ENCODE measurements at regions not wholly inside any gene's neighbourhood (a gene's known extent, or its start where the extent isn't known, plus 50 kb on each side); places are given as distances from the start of the nearest gene placed in this dataset.

DNA sequence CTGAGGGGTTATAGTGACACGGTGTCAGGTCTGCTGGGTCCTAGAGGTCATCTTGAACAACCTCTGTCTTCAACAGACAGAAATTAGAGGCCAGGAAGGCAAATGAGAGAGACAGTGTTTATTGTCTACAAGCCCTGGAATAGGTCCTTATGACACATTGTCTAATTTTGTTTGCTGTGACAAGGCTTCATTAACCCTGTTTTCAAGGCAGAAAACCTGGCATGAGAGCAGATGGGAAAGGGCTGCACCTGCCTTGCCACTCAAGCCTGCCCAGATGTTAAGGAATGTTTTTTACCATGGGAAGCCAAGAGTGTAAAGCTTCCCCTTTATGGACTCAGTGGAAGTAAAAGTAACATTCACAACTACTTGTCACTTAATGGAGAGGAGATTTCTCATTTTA is 275.3 kb downstream of the KCNS3 start:
- FAIRE-seq = no peak
- no peak for DNase-seq (ENCODE audit: low spot score)

DNA sequence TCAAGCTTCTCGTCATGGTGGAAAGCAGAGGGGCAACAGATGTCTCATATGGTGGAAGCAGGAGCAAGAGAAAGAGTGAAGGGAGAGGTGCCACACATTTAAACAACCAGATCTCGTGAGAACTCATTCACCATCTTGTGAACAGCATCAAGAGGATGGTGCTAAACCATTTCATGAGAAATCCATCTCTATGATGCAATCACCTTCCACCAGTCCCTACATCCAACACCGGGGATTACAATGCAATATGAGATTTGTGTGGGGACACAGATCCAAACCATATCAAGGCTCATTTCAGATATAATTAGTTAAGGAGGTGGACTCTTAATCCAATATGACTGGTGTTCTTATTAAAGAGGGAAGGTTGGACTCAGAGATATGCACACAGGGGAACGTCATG is 272.8 kb downstream of the KCNS3 start:
- DNase-seq (ENCODE audit: low spot score) = no peak
- no peak for FAIRE-seq

DNA sequence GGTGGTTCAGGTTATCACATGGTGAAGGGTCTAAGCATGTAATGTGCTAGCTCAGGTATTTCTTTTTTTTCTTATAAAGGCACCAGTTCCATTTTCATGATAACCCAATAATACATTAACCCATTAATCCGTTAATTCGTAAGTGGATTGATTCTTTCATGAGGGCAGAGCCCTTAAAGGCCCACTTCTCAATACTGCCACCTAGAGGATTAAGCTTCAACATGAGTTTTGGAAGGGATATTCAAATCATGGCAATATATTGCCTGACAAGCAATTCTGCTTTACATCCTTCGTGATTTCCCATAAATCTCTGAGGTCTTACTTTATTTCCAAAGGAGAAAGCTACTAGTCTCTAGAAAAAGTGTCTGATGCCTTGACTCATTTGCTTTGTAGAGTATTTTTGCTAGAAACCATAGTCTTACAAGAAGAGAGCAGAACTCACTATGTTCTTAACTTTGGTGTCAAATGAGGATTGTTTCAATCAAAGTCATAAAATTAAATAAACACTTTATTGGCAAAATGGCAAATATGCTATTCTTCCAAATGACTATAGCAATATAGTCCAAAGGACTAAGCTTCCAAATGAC is 271.3 kb downstream of the KCNS3 start:
- peak; percentile 27 for DNase-seq (ENCODE audit: low spot score)
- FAIRE-seq = peak; percentile 39

DNA sequence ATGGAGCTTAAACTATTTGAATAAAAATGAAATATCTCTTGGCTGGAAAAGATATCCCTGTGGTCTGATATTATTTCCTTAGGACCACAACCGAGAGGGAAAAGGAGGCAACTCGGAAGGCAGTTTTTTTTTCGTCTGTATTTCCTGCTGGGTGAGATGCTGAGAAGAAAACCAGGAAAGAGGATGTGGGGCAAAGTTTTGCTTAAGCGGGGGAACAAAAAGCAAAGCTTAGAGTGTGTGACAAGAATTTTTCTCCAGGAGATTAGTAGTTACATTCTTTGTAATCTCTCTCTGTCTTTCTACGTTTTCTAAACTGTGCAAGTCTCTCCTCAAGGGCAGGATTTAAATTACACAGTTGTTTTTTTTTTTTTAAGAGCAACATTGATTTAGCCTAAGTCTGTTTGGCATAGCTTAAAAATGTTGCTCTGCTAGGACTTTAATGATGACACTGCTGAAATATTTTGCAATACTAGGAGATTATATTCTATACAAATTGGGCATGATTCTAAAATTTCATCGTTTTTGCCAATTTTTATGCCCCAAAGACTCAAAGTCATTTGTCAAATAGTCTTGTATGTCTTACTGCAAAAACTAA is 258.5 kb downstream of the KCNS3 start:
- FAIRE-seq = no peak

DNA sequence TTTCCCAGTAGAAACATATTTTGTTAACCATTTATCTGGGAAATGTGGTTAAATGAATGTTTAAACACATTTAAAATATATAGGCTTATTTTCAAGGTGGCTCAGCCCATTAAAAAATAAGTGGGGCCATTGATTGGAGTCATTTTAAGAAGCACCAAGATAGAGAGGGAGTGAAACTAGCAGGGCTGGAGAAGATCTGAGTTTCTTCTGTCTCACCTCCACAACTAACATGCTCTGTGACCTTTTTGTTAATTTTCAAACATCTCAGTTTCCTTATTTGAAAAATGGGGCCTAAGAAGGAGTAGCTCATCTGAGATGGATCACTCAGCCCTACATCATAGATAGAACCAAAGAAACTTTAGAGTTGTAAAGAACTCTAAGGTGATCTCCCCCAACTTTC is 254.8 kb downstream of the KCNS3 start:
- DNase-seq (ENCODE audit: low spot score) (no peak), FAIRE-seq (no peak)

More for the DNA sequence above, 258.5 kb downstream of the KCNS3 start:
- DNase-seq (ENCODE audit: low spot score) = no peak

DNA sequence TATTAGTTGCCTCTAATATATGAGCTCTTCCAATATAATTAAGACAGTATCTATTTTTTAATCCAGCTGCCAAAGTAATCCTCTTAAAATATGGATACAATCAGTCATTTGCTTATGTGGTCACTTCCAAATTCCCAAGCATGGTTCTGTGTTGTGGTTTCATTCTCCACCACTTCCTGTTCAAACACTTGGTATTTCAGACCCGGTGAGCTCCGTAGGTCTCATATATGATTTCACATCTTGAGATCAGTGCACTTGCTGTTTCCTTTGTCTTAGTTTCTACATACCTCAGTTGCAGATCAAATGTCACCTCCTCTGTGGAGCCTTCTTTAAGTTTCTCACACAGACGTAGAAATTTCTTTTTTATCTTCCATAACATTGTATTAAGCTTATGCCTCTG is 254.2 kb downstream of the KCNS3 start:
- FAIRE-seq (peak; percentile 52), DNase-seq (ENCODE audit: low spot score) (peak; percentile 24)

DNA sequence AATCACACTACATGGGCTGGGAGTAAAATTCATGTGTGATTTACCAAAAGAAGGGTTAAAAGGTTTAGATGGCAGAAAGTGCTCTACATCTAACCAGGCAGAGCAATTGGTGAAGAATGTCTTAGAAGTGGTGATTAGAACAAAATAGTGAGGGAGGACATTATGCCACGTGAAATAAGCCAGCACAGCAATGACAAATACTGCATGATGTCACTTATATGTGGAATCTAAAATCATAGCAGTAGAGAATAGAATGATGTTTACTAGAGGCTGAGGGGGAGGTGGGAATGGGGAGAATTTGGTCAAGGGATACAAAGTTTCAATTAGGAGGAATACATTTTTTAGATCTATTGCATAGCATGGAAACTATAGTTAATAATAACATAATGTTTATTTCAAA is 253.3 kb downstream of the KCNS3 start:
- no peak for FAIRE-seq
- DNase-seq (ENCODE audit: low spot score) = no peak

DNA sequence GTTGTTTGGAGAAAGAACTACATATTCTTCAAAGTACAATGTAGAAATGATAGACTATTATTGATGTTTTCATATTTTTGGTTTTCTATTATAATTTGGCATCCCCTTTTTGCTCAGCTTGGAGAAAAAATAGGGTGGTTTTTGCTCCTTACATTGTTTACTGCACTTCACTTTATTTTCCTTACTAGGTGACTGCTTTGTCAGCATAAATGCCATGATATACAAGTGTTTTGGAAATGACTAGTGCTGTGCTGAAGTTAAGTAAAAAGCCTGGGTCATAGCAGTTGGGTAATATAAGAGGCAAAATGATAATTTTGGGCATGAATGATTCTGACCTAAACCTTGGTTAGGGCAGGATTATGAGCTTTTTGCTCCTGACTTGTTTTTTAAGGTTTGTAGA is 250.9 kb downstream of the KCNS3 start:
- DNase-seq (ENCODE audit: low spot score) (no peak), FAIRE-seq (no peak)

DNA sequence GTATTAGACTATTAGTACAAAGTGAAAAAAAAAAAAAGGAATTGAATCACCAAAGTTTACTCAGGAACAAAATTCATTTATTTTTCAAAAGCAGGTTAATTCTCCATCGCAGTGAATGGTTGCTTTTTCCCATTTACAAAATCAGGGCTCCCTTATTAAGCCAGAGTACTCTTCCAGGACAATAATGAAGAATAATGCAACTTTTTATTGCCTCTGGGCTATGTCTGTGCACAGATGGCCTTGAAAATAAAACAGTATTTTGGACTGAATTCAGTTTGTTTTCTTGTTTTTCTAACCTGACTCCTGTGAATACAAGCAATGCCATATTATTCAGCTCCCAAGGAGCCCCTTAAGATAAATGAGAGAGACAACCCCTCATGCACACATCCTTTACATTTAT is 246.8 kb downstream of the KCNS3 start:
- FAIRE-seq (no peak), DNase-seq (ENCODE audit: low spot score) (no peak)

DNA sequence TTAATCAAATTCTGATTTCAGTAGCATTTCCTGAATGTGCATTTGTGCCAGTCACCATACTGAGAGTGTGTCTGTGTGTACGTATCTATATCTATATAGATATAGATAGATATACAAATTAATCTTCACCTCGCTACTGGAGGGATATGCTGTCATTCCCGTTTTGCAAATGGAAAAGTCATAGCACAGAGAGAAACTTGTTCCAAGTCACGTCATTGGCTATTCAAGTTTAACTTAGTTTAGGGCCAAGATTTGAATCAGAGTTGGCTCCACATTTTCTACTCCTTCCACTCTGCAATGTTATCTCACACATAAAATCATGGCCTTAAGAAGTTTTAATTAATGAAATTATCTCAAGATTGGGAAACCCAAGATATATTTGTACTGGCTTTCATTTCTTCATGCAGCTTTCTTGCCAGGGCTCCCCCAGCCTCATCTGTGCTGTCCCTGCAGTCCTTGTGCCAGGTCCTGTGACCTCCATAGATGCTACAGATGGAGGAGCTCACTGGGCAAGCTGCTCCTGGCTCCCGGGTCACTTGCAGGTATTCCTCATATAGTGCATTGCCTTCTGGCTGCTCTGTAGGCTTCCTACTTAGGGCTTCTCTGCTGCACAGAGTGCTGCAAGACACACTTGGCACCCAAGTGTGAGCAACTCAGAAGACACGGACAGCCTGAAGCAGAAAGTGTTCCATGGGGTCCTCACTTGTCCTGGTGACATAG is 245.8 kb downstream of the KCNS3 start:
- no peak for FAIRE-seq
- DNase-seq (ENCODE audit: low spot score) = no peak

DNA sequence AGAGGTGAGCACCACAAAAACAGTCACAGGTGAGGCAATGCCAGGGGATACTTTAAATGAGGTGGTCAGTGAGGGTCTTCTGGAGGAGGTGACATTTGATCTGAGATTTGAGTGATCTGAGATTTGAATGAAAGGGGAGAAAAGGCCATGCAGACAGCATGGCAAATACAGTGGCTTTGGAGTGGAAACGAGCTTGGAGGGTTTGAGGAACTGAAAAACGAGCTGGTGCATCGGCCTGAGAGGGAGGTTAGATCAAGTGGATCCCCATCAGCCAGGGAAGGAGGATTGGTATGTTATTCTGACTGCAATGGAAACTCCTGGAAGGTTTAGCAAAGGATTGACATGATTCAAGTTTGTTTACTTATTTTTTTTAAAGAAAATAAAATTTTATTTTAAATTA is 245.1 kb downstream of the KCNS3 start:
- no peak for DNase-seq (ENCODE audit: low spot score)
- no peak for FAIRE-seq

DNA sequence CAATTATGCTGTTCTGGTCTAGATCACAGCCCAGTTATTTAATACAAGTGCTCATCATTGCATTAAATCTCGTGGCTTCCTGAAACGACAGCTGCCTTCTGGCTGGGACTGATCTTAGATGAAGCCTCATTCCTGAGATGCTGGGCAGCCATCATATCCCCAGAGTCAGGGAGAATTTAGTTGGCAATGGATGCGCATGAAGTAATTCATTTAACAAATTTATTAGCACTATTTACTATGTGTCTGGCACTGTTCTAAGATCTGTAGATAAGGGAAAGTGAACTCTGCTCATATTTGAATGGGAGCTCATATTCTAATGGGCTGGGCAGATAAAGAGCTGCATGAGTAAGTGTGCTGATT is 244.7 kb downstream of the KCNS3 start:
- FAIRE-seq (no peak), DNase-seq (ENCODE audit: low spot score) (no peak)

DNA sequence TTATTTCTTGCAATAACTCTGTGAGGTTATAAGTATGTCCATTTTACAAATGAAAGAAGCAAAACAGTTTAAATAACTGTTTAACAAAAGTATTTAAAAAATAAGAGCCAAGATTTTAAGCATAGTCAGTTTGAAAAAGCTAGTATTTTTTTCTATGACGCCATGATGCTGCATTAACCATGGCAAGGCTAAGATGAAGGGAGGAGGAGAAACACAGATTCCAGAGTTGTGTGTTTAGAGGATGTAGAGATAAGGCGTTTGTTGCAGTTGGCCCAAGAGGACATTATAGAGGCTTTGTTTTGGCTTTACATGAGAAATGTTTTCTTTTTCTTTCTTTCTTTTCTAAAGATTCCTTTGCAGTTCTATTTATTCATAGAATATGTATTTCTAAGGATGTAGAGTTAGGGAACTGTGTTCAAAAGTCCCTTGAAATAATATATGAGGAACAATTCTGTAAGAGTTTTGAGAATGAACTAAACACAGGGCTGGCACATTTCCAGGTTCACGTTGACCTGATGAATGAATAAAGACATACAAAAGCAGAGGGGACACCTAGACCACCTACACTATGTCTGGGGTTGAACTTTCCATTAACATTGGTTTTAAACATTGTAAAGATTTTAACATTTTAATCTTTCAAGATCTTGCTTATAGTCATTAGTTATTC is 244.2 kb downstream of the KCNS3 start:
- DNase-seq (ENCODE audit: low spot score) (no peak), FAIRE-seq (no peak)

DNA sequence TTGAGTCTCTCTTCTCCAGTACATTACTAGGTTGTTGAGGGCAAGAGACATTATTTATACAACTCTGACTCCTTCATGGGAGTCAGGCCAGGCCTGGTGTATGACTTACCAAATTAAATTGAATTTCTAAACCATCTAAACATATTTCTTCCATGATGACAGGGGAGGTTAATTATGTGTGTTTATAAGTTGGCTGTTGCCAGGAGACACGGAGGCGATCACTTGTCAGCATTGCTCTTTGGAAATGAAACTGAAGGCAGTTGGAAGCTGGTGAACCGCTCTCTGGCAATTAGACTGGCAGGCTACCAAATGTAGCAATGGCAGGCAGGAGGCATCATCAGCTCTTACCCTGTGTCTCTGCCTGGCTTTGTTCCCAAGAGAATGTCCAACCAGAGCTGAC is 241.4 kb downstream of the KCNS3 start:
- no peak for DNase-seq (ENCODE audit: low spot score)
- no peak for FAIRE-seq

DNA sequence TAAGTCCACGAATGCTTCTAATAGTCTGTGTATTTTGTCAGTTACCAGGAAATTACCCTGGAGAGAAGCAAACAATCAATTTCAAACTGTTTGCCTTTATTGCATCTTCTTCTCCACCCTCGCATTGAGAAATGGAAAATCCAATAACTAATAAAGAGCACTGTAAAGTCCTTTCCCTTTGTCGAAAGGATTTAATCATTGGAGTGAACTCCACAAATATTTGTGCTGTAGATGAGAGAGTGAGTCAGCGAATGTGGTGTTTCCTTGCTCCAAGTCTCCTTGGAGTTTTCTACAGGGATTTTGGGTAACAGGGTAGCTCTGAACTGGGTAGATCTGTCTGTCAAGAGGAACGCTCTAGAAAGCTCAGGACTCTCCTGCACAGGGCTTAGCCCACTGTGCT is 240.2 kb downstream of the KCNS3 start:
- FAIRE-seq (no peak), DNase-seq (ENCODE audit: low spot score) (no peak)

DNA sequence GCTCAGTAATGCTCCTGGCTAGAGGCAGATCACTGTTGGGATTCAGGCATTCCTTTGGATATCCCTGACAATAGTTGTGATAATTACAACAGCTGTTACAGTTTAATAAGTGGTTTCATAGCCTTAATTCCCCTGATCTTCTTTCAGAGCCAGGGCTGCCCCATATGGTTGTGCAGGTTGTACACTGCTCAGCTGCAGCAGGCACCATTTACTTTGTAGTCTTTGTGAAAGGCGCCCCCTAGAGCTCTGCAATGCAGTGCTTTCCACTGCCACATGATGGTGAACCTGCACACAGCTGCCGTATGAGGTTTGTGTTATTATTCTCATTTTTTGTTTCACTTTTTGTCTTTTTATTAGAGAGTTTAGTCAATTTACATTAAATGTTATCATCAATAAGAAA is 239.1 kb downstream of the KCNS3 start:
- FAIRE-seq (peak; percentile 55), DNase-seq (ENCODE audit: low spot score) (peak; percentile 25)

DNA sequence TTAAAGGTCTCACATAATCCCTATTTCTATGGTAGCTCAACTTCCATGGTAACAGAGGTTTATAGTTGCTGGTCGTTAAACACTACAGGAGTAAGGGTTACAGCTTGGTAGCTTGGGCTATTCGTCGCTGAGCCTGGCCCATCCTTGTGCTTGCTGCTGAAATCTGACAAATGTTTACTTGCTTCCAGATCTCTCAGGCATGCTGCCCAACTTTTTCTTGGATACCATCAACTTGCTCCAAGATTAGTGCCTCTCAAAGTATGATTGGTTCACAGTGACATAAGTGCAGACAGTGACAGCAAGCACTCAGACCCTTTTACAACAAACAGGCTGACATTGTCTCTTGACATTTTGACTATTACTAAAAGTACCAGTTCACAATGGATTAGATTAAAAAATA is 231.8 kb downstream of the KCNS3 start:
- no peak for DNase-seq (ENCODE audit: low spot score)
- no peak for FAIRE-seq

DNA sequence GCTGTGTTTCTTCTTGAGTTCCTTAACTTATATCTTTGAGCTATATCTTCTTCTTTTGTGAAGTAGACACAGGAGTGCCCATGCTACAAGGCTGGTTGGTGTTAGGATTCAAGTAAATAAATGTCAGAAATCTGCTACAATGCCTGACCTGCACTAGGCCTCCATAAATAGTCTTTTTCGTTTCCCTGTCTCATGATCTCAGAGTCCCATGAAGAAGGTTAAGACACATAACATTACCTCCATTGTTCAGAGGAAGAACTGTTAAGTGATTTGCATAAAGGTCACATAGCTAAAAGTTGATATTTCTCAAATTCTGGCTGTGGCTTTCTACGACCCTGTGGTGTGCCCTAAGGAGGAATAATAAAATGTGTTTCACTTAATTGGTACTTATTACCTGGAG is 228.4 kb downstream of the KCNS3 start:
- DNase-seq (ENCODE audit: low spot score) (no peak), FAIRE-seq (no peak)

DNA sequence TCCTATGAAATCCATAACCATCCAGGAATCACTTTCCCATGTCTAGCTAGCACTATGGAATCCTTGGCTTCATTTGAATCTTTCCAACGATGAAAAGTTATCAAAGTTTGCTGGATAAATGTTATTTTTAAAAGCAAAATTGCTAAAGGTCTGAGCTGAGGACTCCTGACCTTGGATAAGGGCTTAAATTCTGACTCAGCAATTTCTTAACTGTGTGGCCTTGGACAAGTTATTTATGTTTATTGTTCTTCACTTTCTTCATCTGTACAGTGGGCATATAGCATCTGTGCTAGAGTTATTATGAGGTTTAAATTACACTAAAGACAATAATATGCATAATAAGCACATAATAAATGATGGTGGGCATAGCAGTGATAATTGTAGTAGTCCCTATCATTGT is 227.5 kb downstream of the KCNS3 start:
- no peak for FAIRE-seq
- DNase-seq (ENCODE audit: low spot score) = no peak

DNA sequence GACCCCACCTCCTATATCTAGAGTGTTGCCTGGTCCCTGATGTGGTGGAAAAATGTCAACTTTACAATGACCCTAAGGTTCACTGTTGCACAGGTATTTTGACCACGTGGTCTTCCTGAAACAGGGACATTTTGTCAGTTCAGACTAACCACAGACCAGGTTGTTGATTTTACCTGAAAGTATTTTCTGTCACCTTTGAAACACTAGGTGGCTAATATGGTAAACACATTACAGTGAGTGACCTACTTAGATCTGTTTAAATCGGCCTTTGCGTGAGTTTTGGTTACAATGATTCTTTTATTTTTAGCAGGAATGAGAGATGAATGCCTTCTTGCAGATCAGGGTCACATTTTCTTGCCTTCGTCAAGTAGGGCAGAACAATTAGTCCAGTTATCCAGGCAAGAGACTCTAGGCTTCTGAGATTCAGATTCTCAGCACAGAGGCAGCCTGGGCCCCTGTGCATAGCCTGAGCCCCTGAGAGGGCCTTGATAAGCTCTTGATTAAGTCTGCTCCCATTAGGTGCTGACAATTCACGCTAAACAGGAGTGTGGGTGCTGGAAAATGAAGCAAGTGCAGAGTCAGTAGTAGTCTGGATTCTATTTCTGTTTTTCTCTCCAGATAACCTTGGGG is 226.2 kb downstream of the KCNS3 start:
- no peak for DNase-seq (ENCODE audit: low spot score)
- no peak for FAIRE-seq

DNA sequence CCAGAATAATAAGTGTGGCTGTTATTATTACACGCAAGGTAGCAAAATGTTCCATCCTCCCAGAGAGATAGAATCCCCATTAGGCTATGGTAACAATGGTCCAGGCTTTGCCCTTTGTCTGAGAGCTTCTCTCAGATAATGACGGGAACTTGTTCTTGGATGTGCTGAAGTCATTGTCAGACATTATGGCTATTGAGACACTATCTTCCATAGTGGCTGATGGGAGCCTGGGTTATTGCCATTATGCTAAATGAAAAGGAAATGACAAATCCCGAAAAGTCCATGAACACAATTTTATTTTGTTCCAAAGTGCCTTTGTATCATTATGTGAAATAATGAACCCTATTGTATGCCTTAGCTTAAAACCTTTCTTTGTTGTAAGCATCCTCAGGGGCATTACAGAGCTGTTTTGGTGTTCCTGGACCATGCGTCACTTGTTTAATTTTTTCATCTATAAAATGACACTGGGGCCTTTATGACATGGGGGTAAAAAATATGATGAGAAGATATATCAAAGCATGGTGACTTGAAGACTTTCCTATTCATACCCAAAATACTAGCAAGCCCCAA is 218.5 kb downstream of the KCNS3 start:
- DNase-seq (ENCODE audit: low spot score) = no peak
- FAIRE-seq = no peak

DNA sequence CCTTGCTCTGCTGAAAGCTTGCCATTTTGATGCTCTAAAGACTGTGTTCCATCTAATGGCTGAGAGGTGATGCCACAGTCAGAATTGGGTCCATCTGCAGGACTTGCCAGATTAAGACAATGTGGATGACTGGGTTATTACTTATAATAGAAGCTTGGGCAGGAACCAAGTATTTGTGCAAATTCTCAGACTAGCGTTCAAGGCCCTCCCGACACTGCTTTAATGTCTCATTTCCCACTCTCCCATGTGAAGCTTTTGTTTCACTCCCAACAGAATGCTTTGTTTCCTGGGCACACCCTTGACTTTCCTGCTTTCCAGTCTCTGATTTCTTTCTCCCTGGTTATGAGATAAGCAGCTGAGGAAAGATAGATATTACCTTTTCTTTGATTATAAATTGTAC is 215.8 kb downstream of the KCNS3 start:
- DNase-seq (ENCODE audit: low spot score) (no peak), FAIRE-seq (no peak)
